Loucy (cell line): ENCODE measurements at regions not wholly inside any gene's neighbourhood (a gene's known extent, or its start where the extent isn't known, plus 50 kb on each side); places are given as distances from the start of the nearest gene placed in this dataset.

Source experiments
- EZH2phosphoT487 ChIP-seq: fragments of 200-600 bp; IDR thresholded peaks from 2 replicates; pipeline ENCODE4 v1.6.1; 2018; ENCODE audit warnings: antibody characterized with exemption, mild to moderate bottlenecking, moderate library complexity, borderline replicate concordance
- TF ChIP-seq, protein P1 (sequence below): fragments of 200-600 bp; sonication (generic); conservative IDR thresholded peaks from 2 replicates; pipeline ENCODE4 v1.5.1; 2014; ENCODE audit warnings: mild to moderate bottlenecking, antibody characterized with exemption, low read length

DNA sequence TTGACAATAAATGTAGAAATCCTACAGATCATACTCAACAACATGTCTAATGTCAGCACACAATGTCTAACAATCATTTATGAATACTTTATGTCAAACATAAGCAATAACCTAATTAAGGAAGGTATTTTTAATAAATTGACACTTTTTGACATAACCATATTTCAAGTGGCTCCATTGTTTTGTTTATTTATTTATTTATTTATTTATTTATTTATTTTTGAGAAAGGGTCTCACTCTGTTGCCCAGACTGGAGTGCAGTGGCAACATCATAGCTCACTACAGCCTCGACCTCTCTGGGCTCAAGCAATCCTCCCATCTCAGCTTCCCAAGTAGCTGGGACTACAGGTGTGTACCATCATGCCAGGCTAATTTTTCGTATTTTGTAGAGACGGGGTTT, 267.6 kb upstream of the BTG1 start:
- TF ChIP-seq, protein P1, sequence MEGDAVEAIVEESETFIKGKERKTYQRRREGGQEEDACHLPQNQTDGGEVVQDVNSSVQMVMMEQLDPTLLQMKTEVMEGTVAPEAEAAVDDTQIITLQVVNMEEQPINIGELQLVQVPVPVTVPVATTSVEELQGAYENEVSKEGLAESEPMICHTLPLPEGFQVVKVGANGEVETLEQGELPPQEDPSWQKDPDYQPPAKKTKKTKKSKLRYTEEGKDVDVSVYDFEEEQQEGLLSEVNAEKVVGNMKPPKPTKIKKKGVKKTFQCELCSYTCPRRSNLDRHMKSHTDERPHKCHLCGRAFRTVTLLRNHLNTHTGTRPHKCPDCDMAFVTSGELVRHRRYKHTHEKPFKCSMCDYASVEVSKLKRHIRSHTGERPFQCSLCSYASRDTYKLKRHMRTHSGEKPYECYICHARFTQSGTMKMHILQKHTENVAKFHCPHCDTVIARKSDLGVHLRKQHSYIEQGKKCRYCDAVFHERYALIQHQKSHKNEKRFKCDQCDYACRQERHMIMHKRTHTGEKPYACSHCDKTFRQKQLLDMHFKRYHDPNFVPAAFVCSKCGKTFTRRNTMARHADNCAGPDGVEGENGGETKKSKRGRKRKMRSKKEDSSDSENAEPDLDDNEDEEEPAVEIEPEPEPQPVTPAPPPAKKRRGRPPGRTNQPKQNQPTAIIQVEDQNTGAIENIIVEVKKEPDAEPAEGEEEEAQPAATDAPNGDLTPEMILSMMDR: no peak
- no peak for TF ChIP-seq EZH2phosphoT487
